ENCODE measurements at regions not wholly inside any gene's neighbourhood (a gene's known extent, or its start where the extent isn't known, plus 50 kb on each side); places are given as distances from the start of the nearest gene placed in this dataset.

- Histone ChIP-seq H3K4me1 (ENCODE audit: control insufficient read depth, insufficient read depth, low read length) (no peaks in the 10 kb centered on the region), H3K36me3 (ENCODE audit: control insufficient read depth, insufficient read depth, low read length) (no peaks in the 10 kb centered on the region), H3K9me3 (ENCODE audit: control insufficient read depth, low read length) (no peaks in the 10 kb centered on the region), H3K27me3 (ENCODE audit: control insufficient read depth, insufficient read depth, low read length, poor library complexity, severe bottlenecking) (no peaks in the 10 kb centered on the region), H3K9ac (ENCODE audit: extremely low read depth, low read length, poor library complexity, severe bottlenecking) (no peak overlapping the region), H3K4me3 (ENCODE audit: low read length) (no peak overlapping the region), H3K27ac (ENCODE audit: low read depth, low read length) (no peak overlapping the region)
- H3K36me3 Mint-ChIP-seq (ENCODE audit: low read depth): no peaks in the 10 kb centered on the region
- H3K27ac Mint-ChIP-seq: no peak overlapping the region
- H3K9me3 Mint-ChIP-seq: peaks cover 4% of the 10 kb centered on the region
- no peak overlapping the region for H3K4me3 Mint-ChIP-seq
- WGBS, 2 experiments (ENCODE audit: insufficient coverage in 1 of 2, insufficient read length in 1 of 2): 91 to 92% methylated on average over 4 to 6 of the region's 6 CpGs
- no peak for TF ChIP-seq CTCF (conservative IDR thresholded peaks at IDR 0.05)
- no peak for DNase-seq
- no peaks in the 10 kb centered on the region for H3K4me1 Mint-ChIP-seq
- H3K27me3 Mint-ChIP-seq (ENCODE audit: insufficient read depth): no peaks in the 10 kb centered on the region
These were observed 50.3 kb upstream of the CHST15 start for GRCh38 chr10:124143721-124144120.
